Esophagus squamous epithelium (tissue), 4 donors: ENCODE measurements at regions not wholly inside any gene's neighbourhood (a gene's known extent, or its start where the extent isn't known, plus 50 kb on each side); places are given as distances from the start of the nearest gene placed in this dataset.

Experiments
- POLR2A ChIP-seq, 4 donors: fragments of 450-650 bp; IDR thresholded peaks; one replicate each; pipeline ENCODE4 v1.6.1; 2017; ENCODE audit warnings: antibody characterized with exemption in 4 of 4, mild to moderate bottlenecking in 4 of 4, moderate library complexity in 3 of 4
- TF ChIP-seq, protein P1 (sequence below), 6 experiments: fragments of 450-650 bp in 4 of 6; fragments of 200-600 bp in 2 of 6; sonication (generic) in 2 of 6; IDR thresholded peaks; one replicate each; pipeline ENCODE4 v1.5.1; 2016 to 2019; ENCODE audit warnings: antibody characterized with exemption in 6 of 6, mild to moderate bottlenecking in 4 of 6, moderate library complexity in 4 of 6

DNA sequence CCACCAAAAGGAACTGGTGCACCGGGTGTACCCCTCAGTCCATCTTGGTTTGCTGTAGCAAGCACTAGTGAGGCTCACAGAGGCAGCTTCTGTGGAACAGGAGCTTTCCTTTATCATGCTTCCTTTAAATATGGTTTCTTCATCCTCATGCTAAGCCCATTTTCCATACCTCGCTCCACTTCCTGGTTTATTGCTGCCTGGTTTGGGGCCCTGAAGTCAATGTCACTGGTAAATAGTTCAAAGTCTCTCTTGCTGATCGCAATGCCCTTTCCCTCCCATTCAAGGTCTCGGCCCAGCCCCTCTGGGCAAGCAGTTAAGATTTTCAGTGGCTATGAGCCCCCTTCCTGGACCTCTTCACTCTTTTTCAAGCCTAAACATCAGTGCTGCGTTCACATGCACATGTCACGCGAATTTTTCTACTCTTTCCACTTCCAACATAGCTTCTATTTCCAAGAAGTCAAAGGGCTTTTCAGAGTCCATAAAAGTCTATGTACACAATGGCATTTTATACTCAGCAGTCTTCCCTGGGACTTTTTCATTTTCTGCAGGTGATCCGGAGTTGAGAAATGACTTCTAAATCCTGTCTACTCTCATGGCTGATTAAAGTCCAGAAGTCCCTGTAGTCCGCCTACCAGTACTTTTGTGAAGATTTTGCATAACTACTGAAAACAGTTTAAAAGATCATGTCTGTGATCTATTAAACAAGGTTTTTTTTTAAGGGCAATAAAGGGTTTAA lies 323.8 kb upstream of the ZFHX3 start:
- no peak for TF ChIP-seq POLR2A (IDR thresholded peaks at IDR 0.05)
- TF ChIP-seq, protein P1, sequence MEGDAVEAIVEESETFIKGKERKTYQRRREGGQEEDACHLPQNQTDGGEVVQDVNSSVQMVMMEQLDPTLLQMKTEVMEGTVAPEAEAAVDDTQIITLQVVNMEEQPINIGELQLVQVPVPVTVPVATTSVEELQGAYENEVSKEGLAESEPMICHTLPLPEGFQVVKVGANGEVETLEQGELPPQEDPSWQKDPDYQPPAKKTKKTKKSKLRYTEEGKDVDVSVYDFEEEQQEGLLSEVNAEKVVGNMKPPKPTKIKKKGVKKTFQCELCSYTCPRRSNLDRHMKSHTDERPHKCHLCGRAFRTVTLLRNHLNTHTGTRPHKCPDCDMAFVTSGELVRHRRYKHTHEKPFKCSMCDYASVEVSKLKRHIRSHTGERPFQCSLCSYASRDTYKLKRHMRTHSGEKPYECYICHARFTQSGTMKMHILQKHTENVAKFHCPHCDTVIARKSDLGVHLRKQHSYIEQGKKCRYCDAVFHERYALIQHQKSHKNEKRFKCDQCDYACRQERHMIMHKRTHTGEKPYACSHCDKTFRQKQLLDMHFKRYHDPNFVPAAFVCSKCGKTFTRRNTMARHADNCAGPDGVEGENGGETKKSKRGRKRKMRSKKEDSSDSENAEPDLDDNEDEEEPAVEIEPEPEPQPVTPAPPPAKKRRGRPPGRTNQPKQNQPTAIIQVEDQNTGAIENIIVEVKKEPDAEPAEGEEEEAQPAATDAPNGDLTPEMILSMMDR (IDR thresholded peaks at IDR 0.05) = no peak
